ENCODE measurements at regions not wholly inside any gene's neighbourhood (a gene's known extent, or its start where the extent isn't known, plus 50 kb on each side); places are given as distances from the start of the nearest gene placed in this dataset.

DNA sequence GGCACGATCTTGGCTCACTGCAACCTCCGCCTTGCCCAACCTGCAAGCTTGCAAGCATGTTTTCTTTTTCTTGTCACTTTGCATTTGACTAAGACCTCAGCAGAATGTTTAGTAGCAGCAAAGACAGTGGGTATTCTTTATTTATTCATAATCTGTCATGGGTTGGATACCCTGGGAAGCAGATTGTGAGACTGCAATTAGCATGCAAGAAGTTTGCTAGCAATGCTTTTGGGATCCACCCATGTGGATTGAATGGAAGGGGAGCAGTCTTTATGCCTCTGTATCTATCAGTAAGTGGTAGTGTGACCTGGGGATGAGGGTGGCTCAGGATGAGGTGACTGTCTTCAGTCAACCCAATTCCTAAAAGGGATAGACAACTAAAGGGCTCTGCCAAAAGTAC is 166.7 kb downstream of the RAP2B start:
- no peak for DNase-seq (ENCODE audit: low read depth)
- no peak overlapping the region for H3K4me3 ChIP-seq (ENCODE audit: low read length)
- TF ChIP-seq, protein P1, sequence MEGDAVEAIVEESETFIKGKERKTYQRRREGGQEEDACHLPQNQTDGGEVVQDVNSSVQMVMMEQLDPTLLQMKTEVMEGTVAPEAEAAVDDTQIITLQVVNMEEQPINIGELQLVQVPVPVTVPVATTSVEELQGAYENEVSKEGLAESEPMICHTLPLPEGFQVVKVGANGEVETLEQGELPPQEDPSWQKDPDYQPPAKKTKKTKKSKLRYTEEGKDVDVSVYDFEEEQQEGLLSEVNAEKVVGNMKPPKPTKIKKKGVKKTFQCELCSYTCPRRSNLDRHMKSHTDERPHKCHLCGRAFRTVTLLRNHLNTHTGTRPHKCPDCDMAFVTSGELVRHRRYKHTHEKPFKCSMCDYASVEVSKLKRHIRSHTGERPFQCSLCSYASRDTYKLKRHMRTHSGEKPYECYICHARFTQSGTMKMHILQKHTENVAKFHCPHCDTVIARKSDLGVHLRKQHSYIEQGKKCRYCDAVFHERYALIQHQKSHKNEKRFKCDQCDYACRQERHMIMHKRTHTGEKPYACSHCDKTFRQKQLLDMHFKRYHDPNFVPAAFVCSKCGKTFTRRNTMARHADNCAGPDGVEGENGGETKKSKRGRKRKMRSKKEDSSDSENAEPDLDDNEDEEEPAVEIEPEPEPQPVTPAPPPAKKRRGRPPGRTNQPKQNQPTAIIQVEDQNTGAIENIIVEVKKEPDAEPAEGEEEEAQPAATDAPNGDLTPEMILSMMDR (IDR thresholded peaks at IDR 0.05; ENCODE audit: insufficient read depth, low read depth, low read length, missing control alignments) = no peak

DNA sequence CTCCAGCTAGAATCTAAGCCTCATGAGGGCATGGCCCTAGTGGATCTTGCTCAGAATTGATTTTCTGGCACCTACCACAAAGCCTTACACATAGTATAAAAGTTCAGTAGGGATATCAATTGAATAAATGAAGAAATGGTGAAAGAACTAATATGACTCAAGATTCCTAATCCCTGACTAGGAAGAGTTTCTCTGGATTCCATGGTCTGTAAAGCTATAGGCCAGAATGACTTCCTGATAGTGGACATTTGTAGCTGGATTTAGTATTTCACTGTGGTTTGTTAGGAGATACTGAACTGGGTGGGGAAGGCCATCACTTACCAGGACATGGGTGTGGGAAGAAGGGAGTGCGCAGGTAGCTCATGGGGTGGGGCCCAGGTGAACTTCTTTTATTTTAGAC is 168.9 kb downstream of the RAP2B start:
- no peak overlapping the region for H3K4me3 ChIP-seq (ENCODE audit: low read length)
- TF ChIP-seq, protein P1 (IDR thresholded peaks at IDR 0.05; ENCODE audit: insufficient read depth, low read depth, low read length, missing control alignments) = no peak

DNA sequence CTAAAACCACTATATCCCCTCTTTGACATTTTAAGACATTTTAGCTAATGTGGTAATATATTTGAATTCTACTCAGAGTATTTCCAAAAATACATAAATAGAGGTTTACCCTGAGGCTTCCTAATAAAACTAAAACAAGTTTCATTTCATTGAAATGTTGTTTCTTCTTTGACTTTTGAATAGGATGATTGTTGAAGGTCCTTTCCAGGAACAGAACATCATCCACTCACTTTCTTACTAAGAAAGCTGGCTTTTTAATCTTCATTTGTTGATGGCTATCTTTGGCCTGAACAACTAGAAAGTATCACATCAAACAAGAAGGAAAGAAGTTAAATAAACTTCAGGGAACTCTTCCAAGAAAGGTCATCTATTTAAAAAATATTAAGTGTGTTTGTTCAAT is 169.7 kb downstream of the RAP2B start:
- TF ChIP-seq, protein P1 (IDR thresholded peaks at IDR 0.05; ENCODE audit: insufficient read depth, low read depth, low read length, missing control alignments) = no peak
- H3K4me3 ChIP-seq (ENCODE audit: low read length) = no peak overlapping the region
- no peak for DNase-seq (ENCODE audit: low read depth)

More for the DNA sequence above, 168.9 kb downstream of the RAP2B start:
- peak; percentile 36 for DNase-seq (ENCODE audit: low read depth)

DNA sequence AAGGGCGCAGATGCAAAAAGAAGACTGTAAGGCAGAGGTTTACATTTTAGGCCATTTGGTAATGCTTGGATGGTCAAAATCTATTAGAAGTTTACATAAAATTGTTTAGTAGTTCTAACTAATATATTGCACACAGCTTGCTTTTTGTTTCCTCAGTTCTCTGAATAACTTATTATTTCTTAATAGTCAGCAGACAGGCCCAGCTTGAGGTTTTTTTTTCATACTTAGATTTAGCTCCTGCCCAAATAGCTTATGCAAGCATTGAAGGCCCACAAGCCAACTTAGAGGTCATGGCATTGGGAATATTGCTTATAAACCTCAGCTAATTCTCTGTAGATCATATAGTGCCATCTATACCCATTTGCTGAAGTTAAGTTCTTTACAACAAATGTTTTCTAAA is 172.5 kb downstream of the RAP2B start:
- no peak for DNase-seq (ENCODE audit: low read depth)
- no peak overlapping the region for H3K4me3 ChIP-seq (ENCODE audit: low read length)
- TF ChIP-seq, protein P1 (IDR thresholded peaks at IDR 0.05; ENCODE audit: insufficient read depth, low read depth, low read length, missing control alignments) = no peak

DNA sequence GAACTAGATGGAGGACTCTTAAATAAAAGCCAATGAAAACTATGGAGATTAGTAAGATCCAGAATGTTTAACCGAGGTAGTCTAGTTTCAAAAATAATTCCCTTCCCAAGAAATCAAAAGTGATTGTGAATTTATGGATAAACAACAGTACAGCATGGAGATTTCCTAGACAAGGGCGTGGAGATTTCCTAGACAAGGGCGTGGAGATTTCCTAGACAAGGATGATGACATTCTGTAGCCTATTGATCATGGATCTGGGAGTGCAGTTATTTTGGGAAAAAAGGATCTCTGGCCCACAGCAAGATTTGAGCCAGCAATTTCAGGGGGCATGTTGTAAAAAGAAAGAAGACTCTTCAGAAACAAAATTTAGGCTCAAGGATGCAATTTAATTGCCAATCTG is 175.3 kb downstream of the RAP2B start:
- TF ChIP-seq, protein P1 (IDR thresholded peaks at IDR 0.05; ENCODE audit: insufficient read depth, low read depth, low read length, missing control alignments) = no peak
- no peak for DNase-seq (ENCODE audit: low read depth)
- H3K4me3 ChIP-seq (ENCODE audit: low read length) = no peak overlapping the region

DNA sequence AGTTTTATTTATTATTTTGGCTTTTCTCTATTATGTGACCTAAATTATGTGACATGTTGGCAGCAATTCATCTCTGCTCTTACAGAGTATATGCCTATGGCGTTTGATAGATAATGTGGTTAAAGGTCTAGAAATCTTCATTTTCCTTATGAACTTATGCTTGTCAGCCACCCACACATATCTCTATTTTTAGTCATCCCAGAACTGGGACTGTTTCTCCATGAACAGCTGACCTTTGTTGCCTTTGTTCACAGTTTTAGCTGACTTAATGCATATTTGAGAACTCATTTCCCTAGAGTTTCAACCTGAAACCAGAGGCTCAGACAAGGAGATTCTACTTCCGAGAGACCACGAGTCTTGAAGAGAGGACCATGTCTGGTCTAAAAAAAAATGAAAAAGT is 176.5 kb downstream of the RAP2B start:
- no peak overlapping the region for H3K4me3 ChIP-seq (ENCODE audit: low read length)
- DNase-seq (ENCODE audit: low read depth) = peak; percentile 13
- TF ChIP-seq, protein P1 (IDR thresholded peaks at IDR 0.05; ENCODE audit: insufficient read depth, low read depth, low read length, missing control alignments) = no peak

DNA sequence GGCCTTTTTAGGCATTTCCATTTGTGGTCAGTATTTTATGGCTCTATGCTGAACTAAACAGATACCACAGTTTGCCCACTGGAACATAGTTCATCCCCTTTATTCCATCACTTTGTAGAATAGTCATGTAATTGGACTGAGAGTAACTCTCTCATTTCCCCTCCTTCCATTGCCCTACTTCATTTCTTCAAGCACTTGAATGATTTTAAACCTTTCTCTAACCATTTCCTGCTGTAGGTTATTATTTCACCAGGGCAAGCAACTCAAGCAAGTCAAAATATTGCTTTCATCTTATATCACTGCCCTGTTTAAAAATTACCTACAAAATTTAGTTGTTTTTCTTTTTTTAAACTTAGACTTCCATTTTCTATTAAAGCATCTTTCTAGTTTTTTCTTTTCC is 177.0 kb downstream of the RAP2B start:
- DNase-seq (ENCODE audit: low read depth) = no peak
- no peak overlapping the region for H3K4me3 ChIP-seq (ENCODE audit: low read length)
- TF ChIP-seq, protein P1 (IDR thresholded peaks at IDR 0.05; ENCODE audit: insufficient read depth, low read depth, low read length, missing control alignments) = no peak
